ENCODE measurements at regions not wholly inside any gene's neighbourhood (a gene's known extent, or its start where the extent isn't known, plus 50 kb on each side); places are given as distances from the start of the nearest gene placed in this dataset.

- no peak for DNase-seq
Measured at GRCh38 chr1:82511441-82511840, 710.7 kb downstream of the ADGRL2 start.

DNA sequence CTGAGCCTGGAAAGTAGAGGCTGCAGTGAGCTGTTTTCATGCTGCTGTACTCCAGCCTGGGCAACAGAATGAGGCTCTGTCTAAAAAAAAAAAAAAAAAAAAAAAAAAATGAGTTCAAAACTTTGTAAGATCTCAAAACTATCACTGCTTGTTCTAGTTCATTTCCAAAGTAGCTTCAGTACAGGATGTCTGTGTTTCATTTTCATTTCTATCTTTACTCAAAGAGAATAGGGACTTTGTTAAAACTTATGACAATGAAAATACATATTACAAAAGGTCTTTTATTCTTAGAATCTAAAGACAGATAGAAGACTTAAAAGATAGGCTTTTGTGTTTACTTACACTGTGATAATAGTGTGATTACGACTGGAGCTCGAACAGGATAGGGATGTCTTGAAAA is 709.7 kb downstream of the ADGRL2 start:
- no peak for DNase-seq

DNA sequence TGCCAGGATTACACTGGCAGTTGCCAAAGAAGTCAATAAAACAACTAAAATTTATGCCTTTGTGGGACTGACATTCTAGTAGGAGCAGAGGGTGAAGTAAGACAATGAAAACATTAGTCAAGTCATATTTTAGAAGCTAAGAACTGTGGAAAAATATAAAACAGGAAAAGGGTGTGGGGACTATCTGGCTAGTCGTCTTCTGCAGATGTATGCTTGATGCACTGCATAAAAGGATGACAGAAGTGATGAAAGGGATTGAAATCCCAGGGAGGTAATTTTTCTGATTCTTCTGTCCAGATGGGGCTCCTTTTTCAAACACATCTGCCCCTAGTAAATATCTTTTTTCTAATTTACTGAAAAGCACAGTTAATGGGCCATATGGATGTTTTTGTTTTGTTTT is 706.3 kb downstream of the ADGRL2 start:
- no peak for DNase-seq

DNA sequence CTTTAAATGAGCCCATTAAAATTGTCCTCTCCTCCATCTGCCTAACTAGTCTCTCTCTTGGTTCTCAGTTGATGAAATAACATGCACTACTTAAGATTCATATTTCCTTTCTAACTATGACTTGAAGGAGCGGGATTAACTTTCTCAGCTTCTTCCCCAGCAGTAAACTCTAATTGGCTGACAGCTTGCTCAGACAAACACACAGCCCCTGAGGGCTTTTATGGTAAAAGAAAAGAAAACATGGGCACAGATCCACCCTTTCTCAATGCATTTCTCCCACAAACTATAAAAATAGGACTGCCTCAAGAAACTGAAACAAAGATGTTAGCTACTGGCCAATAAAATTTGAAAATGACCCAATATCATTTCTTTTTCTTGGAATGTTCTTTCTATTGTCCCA is 703.1 kb downstream of the ADGRL2 start:
- no peak for DNase-seq

DNA sequence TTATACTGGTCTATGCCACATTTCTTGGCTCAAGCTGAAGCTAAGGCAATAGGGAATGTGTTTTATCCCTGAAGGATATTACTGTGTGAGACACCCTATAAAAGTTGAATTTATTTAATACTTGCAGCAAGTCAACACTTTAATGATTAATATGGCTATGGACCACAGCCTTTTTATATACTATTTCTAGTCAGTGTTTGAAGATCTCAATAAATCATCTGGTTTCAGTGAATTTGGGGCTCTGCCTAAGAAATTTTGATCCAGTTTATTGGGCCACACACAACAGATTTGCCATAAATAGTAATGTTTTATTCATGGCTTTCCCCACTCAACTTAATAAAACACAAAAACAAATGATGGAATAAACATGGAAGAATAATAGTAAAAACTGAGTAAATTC is 698.3 kb downstream of the ADGRL2 start:
- no peak for DNase-seq

GRCh38 chr1:82494117-82494516 is 693.4 kb downstream of the ADGRL2 start:
- no peak for DNase-seq

GRCh38 chr1:82492159-82492558 is 691.4 kb downstream of the ADGRL2 start:
- DNase-seq = no peak

- DNase-seq = no peak
Measured at GRCh38 chr1:82491301-82492048, 690.7 kb downstream of the ADGRL2 start.

DNA sequence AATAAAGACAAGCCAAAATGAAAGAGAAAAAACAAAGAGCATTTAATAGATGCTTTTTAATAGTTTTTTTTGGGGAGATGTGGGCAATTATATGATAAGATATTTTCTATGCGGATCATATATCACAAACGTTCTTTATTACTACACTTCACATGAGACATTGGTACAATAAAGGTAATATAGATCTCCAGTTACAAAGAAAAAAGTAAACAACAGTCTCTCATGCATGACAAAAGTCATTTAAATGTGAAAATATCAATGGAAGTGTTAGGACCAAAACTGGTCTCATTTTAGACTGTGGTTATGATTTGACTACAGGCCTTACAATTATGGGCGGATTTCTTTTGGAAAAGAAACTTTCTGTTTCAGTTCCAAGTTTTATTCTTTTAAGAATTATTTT is 687.0 kb downstream of the ADGRL2 start:
- no peak for DNase-seq

DNA sequence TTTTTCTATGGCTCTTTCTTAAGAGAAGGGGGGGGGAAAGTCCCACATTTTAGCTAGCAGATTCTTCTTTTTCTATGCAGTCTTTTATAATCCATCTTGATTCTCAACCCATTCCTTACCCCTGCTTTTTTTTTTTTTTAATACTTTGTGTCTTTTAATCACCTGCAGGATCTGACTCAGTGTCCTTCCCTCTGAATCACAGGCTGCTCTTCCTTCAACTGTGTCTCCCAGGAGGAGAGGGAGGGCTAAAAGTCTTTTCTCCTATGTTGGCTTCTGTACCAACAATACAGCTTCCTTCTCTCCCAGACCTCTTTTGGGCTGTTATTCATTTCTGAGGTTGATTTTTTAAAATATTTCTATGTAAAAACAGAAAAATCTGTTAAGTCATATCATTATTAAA is 686.2 kb downstream of the ADGRL2 start:
- DNase-seq = no peak

- no peak for DNase-seq
Measured at GRCh38 chr1:82486468-82486867, 685.7 kb downstream of the ADGRL2 start.

DNA sequence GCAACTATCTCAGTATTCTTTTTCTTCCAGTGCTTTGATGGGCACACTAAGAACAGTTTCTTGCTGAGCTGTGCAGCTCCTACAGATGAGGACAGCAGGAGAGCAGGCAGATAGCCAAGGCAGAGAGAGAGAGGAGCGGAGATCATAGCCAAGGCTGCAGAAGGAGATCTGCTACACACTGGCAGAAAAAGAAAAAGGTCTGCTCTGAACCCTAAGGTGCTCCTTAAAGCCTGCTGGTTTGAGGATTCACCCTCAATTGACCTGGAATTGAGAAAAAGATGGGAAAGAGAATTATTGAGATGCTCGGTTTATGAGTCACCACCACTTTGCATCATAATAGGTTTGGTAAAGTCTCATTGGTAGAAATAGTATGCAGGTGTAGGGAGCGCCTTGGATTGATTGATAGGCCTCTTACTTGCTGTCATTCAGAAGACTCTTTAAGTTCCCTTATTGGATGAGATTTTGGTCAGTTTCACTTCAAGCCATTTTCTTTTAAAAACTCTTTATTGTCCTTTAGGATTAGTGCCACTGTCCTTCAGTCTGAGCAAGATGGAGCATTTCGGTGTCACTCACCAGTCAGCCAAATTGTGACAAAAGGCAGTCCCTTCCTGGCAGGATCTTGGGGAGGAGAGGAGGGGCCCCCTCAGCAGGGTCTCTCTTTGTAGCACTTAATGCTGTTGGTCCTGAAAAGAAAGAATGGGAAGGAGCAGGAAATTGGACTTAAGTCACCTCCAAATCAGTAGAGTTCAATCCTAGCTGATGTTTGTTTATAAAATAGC is 685.0 kb downstream of the ADGRL2 start:
- no peak for DNase-seq

- DNase-seq = no peak
Measured at GRCh38 chr1:82483146-82483545, 682.4 kb downstream of the ADGRL2 start.

DNA sequence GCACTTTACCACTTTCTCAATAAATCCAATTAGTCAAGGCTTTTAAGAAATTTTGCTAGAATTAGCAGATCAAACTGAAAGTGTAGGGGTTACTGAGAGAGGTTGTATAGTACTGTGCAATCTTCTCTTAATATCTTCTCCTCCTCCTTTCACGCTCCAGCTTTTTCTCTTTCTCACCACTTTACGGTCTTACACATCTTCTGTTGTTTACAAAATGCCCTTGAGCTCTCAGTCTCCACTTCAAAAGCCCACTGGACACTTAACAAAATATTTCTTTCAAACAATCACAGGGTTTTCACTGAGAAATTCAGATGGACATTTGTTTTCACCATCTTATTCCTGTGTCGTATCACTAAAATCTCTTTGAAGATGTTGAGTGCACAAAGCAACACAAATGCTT is 678.2 kb downstream of the ADGRL2 start:
- no peak for DNase-seq

DNA sequence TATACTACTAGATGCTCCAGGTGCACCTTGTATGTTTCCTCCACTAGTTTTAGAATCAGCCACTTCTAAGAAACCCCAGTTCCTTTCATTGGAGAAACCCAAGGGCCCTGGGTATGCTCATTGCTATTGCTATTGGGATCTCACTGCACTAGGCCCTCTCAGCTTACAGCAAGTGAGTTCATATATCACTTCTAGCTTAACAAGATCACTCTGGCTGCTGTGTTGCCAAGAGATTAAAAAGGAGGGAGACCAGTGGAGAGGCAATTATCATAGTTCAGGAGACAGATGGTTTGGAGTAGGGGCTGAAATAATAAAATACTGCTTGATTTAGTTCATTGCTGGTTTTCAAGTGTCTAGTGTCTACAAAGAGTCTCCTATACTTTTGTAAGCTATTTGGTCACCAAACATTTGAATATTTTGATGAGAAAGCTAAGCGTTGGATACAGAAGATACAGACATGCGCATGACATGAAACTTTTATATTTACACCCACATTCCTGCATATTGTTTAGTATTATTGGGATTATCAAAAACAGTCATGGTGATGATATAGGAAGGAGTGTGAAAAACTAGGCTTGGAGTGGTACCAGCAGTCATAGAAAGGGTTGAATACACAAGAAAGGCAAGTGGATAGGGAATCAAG is 671.9 kb downstream of the ADGRL2 start:
- DNase-seq = no peak

DNA sequence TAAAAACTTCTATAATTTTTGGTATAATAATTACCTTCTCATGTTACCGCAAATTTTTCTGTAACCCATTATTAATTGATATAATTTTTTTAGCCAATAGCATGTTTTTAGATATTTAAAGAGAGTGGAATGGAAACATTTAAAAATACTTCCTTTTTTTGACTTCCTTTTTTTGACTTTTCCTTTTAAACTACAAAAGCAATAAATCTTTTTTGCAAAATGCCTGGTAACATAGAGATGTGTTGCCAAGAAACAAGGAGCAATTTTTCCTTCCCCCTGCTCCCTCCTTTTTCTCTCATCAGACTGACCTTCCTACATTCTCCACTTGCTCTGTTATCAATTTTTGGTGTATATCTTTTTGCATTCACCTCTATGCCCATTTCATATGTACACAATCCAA is 666.2 kb downstream of the ADGRL2 start:
- DNase-seq = no peak

DNA sequence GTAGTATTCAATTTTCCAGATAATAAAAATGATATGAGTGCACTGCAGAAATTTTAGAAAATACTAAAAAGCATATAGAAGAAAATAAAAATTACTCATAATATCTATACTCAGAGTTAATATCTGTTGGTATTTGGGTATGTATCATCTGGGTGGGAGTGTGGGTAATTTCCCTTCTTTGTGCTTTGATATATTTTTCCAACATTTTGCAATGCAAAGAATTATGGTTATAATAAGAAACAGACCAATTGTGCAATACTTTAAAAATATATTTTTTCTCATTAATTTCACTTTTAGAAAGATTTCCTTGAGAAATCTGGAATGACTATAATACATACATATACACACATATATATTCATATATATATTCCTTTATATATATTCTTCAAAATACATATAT is 665.7 kb downstream of the ADGRL2 start:
- no peak for DNase-seq

DNA sequence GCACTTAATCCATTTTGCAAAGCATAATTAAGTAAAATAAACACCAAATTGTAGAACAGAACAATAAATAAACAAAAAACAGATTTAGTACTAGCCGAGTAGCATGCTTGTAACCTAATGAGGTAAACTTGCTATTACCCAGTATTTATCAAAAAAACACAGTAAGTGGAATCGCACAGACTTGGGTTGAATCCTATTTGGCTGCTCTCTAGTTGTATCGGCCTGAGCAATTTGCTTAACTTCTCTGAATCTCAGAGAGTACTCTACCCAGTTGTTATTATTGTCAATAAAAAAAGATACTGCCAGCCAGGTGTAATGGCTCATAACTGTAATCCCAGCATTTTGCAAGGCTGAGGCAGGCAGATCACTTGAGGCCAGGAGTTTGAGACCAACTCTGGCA is 664.3 kb downstream of the ADGRL2 start:
- DNase-seq = no peak

- no peak for DNase-seq
Measured at GRCh38 chr1:82464362-82465001, 663.7 kb downstream of the ADGRL2 start.

GRCh38 chr1:82463951-82464350 is 663.2 kb downstream of the ADGRL2 start:
- no peak for DNase-seq

DNA sequence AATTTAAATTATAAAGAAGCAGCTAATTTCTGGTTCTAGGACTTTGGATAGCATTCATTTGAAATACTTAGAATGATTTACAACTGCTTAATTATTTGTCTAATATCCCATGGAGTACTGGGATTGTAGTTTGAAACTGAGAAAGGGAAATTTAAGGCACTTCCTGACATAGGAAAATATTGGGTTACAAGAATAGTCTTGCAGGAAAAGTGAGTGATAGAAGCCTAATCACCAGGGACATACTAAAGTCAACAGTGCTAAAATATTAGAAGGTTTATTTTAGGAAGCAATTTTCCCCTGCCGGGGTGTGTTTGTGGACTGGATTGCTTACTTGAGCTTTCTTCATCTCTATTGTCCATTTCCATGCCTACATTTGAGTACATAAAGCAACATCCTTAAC is 661.6 kb downstream of the ADGRL2 start:
- DNase-seq = no peak

DNA sequence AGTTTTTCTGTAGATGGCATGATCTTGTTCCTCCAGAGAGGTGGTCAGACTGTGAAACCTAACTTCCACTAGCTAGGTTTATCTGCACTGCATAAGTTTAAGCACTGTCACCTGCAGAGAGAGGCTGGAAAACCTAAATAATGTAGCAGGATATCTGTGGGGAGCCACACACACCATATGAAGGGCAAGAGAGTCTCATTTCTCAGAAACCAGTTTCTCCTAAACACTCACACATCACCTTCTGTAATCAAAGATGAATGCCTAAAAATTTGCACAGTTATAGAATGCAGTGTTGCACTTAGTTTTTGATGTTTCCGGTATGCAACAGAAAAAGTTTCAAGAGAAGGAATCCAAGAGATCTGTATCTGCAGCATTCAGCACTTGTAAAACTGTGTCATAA is 654.6 kb downstream of the ADGRL2 start:
- no peak for DNase-seq

DNA sequence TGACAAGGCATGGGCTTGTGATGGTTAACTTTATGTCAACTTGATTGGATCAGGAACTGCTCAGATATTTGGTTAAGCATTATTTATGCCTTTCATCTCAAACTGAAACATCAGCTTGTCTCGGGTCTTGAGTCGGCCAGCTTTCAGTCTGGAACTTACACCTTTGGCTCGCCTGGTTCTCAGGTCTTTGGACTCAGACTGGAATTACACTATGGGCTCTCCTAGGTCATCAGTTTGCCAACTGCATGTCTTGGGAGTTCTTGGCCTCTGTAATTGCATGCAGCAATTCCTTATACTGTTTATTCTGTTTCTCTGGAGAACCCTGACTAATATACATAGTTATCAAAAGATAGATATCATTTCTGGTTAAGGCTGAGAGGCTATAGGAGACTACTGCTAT is 653.7 kb downstream of the ADGRL2 start:
- no peak for DNase-seq

Measured in NCI-H1105 (cell line).